Endodermal cell (in vitro differentiated cells): ENCODE measurements at regions not wholly inside any gene's neighbourhood (a gene's known extent, or its start where the extent isn't known, plus 50 kb on each side); places are given as distances from the start of the nearest gene placed in this dataset.

Experiments used
- DNase-seq: peaks from one replicate; pipeline ENCODE4 v3.0.0-alpha.2; 2017
- H3K27ac ChIP-seq: 2 replicates; pipeline ENCODE4 v1.5.1; 2013; ENCODE audit warnings: mild to moderate bottlenecking, low read depth, low read length, moderate library complexity
- H3K27me3 ChIP-seq: 2 replicates; pipeline ENCODE4 v1.6.1; 2013; ENCODE audit warnings: mild to moderate bottlenecking, low read length, moderate library complexity; ENCODE audit not compliant: insufficient read depth, control insufficient read depth, poor library complexity, severe bottlenecking
- H3K36me3 ChIP-seq: 2 replicates; pipeline ENCODE4 v1.7.0; 2013; ENCODE audit warnings: mild to moderate bottlenecking, low read length, moderate library complexity; ENCODE audit not compliant: control insufficient read depth, insufficient read depth
- H3K4me1 ChIP-seq: one replicate; pipeline ENCODE4 v1.7.0; 2013; ENCODE audit warnings: low read length; ENCODE audit not compliant: control insufficient read depth, insufficient read depth
- H3K4me3 ChIP-seq: 2 replicates; pipeline ENCODE4 v1.5.1; 2013; ENCODE audit warnings: mild to moderate bottlenecking, low read length, moderate library complexity
- H3K9ac ChIP-seq: 2 replicates; pipeline ENCODE4 v1.6.1; 2013; ENCODE audit warnings: mild to moderate bottlenecking, low read length, moderate library complexity; ENCODE audit not compliant: poor library complexity, severe bottlenecking; ENCODE audit errors: extremely low read depth
- H3K9me3 ChIP-seq: 2 replicates; pipeline ENCODE4 v1.6.1; 2013; ENCODE audit warnings: mild to moderate bottlenecking, low read length, moderate library complexity; ENCODE audit not compliant: control insufficient read depth
- H3K27ac Mint-ChIP-seq: 2 replicates; pipeline ENCODE4 v1.8.0; 2020; ENCODE audit warnings: mixed read lengths
- H3K27me3 Mint-ChIP-seq: 2 replicates; pipeline ENCODE4 v1.8.0; 2021; ENCODE audit warnings: mild to moderate bottlenecking, mixed read lengths; ENCODE audit not compliant: insufficient read depth
- H3K36me3 Mint-ChIP-seq: 2 replicates; pipeline ENCODE4 v1.8.0; 2020; ENCODE audit warnings: low read depth, mixed read lengths
- H3K4me1 Mint-ChIP-seq: 2 replicates; pipeline ENCODE4 v1.8.0; 2020; ENCODE audit warnings: mixed read lengths
- H3K4me3 Mint-ChIP-seq: 2 replicates; pipeline ENCODE4 v1.8.0; 2020; ENCODE audit warnings: mild to moderate bottlenecking, moderate library complexity, mixed read lengths
- H3K9me3 Mint-ChIP-seq: 2 replicates; pipeline ENCODE4 v1.8.0; 2020; ENCODE audit warnings: mild to moderate bottlenecking, mixed read lengths
- CTCF ChIP-seq: fragments of 200-600 bp; sonication (generic); conservative IDR thresholded peaks from 2 replicates; pipeline ENCODE4 v1.5.0; 2021; ENCODE audit warnings: antibody characterized with exemption, mild to moderate bottlenecking
- WGBS, 2 experiments: methylation state at CpG; one replicate each; pipeline versions ENCODE4 v1.1.5 to v1.1.7; 2013; ENCODE audit warnings: missing lambda C conversion rate in 2 of 2, mixed read lengths in 1 of 2; ENCODE audit not compliant: insufficient coverage in 1 of 2, insufficient read length in 1 of 2; 5-methylcytosine and 5-hydroxymethylcytosine counted together

DNA sequence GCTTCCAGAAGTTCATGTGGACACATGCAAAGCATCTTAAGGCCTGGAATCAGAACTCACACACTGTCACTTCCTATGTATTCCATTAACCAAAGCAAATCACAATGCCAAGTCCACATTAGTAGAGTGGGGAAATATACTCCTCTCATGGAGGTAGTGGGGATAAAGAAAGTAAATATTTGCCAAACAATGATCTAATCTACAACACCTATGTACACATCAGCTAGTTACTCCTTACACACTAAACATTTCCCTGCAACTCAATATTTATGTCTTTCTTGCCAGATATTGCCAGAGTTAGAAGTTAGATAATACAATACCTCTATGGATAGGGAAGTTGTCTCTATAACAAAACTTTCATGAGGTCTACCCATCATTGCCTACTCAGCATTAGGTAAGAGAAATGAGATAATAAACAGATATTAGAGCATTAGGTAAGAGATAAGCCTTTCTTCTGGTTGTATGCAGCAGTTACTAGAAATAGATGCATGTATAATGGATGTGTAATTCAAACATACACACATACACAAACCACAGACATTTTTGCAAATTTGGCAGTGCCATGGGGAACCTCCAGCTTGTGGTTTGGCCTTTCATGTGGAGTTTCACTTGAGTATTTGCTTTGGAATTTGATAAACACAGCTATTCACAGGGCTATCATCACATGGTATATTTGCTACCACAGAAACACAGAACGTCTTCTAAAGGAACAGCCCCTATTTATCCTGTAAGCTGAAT is 196.5 kb downstream of the TLE1 start:
- H3K27me3 ChIP-seq, result no peaks in the 10 kb centered on the region
- no peaks in the 10 kb centered on the region for H3K36me3 ChIP-seq
- H3K9me3 ChIP-seq, result no peaks in the 10 kb centered on the region
- TF ChIP-seq CTCF, result no peak
- DNase-seq, result no peak
- WGBS, 2 experiments, result 86% methylated on average over 1 of the region's 1 CpG; no CpG with 5 or more reads in 1 of the 2 experiments
- no peak overlapping the region for H3K9ac ChIP-seq
- H3K4me3 Mint-ChIP-seq, result no peak overlapping the region
- H3K27me3 Mint-ChIP-seq, result no peaks in the 10 kb centered on the region
- H3K9me3 Mint-ChIP-seq, result no peaks in the 10 kb centered on the region
- no peak overlapping the region for H3K27ac ChIP-seq
- H3K4me1 Mint-ChIP-seq, result peaks cover 5% of the 10 kb centered on the region
- H3K4me3 ChIP-seq, result no peak overlapping the region
- no peak overlapping the region for H3K27ac Mint-ChIP-seq
- no peaks in the 10 kb centered on the region for H3K4me1 ChIP-seq
- no peaks in the 10 kb centered on the region for H3K36me3 Mint-ChIP-seq

GRCh38 chr9:81490605-81491331 is 198.6 kb downstream of the TLE1 start:
- Mint-ChIP-seq H3K9me3 (peaks cover 2% of the 10 kb centered on the region), H3K27ac (no peak overlapping the region), H3K4me1 (peaks cover 5% of the 10 kb centered on the region), H3K36me3 (no peaks in the 10 kb centered on the region), H3K4me3 (no peak overlapping the region), H3K27me3 (no peaks in the 10 kb centered on the region)
- H3K9me3 ChIP-seq, result no peaks in the 10 kb centered on the region
- H3K27me3 ChIP-seq, result no peaks in the 10 kb centered on the region
- H3K27ac ChIP-seq, result no peak overlapping the region
- TF ChIP-seq CTCF, result no peak
- WGBS, 2 experiments, result 80 to 92% methylated on average over 1 to 5 of the region's 5 CpGs
- no peak for DNase-seq
- no peak overlapping the region for H3K4me3 ChIP-seq
- no peaks in the 10 kb centered on the region for H3K4me1 ChIP-seq
- H3K36me3 ChIP-seq, result no peaks in the 10 kb centered on the region
- H3K9ac ChIP-seq, result no peak overlapping the region

GRCh38 chr9:81489046-81489445 is 200.3 kb downstream of the TLE1 start:
- H3K4me1 Mint-ChIP-seq, result peaks cover 5% of the 10 kb centered on the region
- no peaks in the 10 kb centered on the region for H3K27me3 Mint-ChIP-seq
- Histone ChIP-seq H3K4me3 (no peak overlapping the region), H3K27ac (no peak overlapping the region), H3K36me3 (no peaks in the 10 kb centered on the region), H3K9me3 (no peaks in the 10 kb centered on the region), H3K9ac (no peak overlapping the region), H3K27me3 (no peaks in the 10 kb centered on the region), H3K4me1 (no peaks in the 10 kb centered on the region)
- H3K4me3 Mint-ChIP-seq, result no peak overlapping the region
- no peak for TF ChIP-seq CTCF
- no peaks in the 10 kb centered on the region for H3K36me3 Mint-ChIP-seq
- no peak overlapping the region for H3K27ac Mint-ChIP-seq
- 100% methylated on average over 1 of the region's 1 CpG for WGBS, 2 experiments
- H3K9me3 Mint-ChIP-seq, result peaks cover 2% of the 10 kb centered on the region
- no peak for DNase-seq
